IMR-90 (cell line): ENCODE measurements at regions not wholly inside any gene's neighbourhood (a gene's known extent, or its start where the extent isn't known, plus 50 kb on each side); places are given as distances from the start of the nearest gene placed in this dataset.

ENCODE experiments used
- ATAC-seq: fragments of 200-7000 bp; cut with Tn5 transposase; 2 replicates; pipeline ENCODE4 v1.9.1; 2020; ENCODE audit warnings: low read depth, mild to moderate bottlenecking, moderate library complexity
- BruUV-seq: library from RNA; stranded (reverse); fragments of 400-500 nt; replicated peaks from 2 replicates; lab custom pipeline; 2021; lab: Mats Ljungman, UMichigan
- CTCF ChIA-PET: fragments of 300-600 bp; formaldehyde crosslinking; extraction: SDS; loops from one replicate; lab custom pipeline; 2021; ENCODE audit warnings: antibody characterized with exemption; lab: Yijun Ruan, JAX
- POLR2A ChIA-PET: fragments of 300-600 bp; sonication (Branson Sonifier 250); formaldehyde crosslinking; loops from one replicate; lab custom pipeline; 2022; ENCODE audit warnings: antibody characterized with exemption; ENCODE audit not compliant: unreplicated experiment; lab: Charles Lee
- DNase-seq: peaks from one replicate; pipeline ENCODE4 v3.0.0; 2013
- H2AFZ ChIP-seq: replicated peaks from 2 replicates; pipeline ENCODE3; 2013; ENCODE audit warnings: low read length, mild to moderate bottlenecking; ENCODE audit not compliant: poor library complexity
- H2AK5ac ChIP-seq: 2 replicates; pipeline ENCODE4 v1.6.1; 2013; ENCODE audit warnings: low read depth, low read length, inconsistent platforms
- H2AK9ac ChIP-seq: replicated peaks from 2 replicates; pipeline ENCODE3; 2013; ENCODE audit warnings: mild to moderate bottlenecking, low read depth, low read length, moderate library complexity; ENCODE audit not compliant: poor library complexity
- H2BK120ac ChIP-seq: 2 replicates; pipeline ENCODE4 v1.6.1; 2013; ENCODE audit warnings: low read depth, low read length, inconsistent platforms
- H2BK15ac ChIP-seq: 3 replicates; pipeline ENCODE4 v1.6.1; 2013; ENCODE audit warnings: low read depth, low read length, inconsistent platforms
- H2BK20ac ChIP-seq: 2 replicates; pipeline ENCODE4 v1.6.1; 2013; ENCODE audit warnings: low read depth, mild to moderate bottlenecking, inconsistent platforms, low read length, moderate library complexity
- H2BK5ac ChIP-seq: 2 replicates; pipeline ENCODE4 v1.6.1; 2013; ENCODE audit warnings: mild to moderate bottlenecking, low read depth, low read length, inconsistent platforms; ENCODE audit not compliant: poor library complexity, severe bottlenecking
- H3K14ac ChIP-seq: replicated peaks from 2 replicates; pipeline ENCODE4 v1.6.1; 2013; ENCODE audit warnings: low read depth, low read length, inconsistent platforms
- H3K18ac ChIP-seq: 2 replicates; pipeline ENCODE4 v1.6.1; 2013; ENCODE audit warnings: low read depth, low read length, control low read depth
- H3K23ac ChIP-seq: 2 replicates; pipeline ENCODE4 v1.6.1; 2013; ENCODE audit warnings: low read depth, low read length, inconsistent platforms
- H3K27ac ChIP-seq: 2 replicates; pipeline ENCODE4 v1.5.1; 2013; ENCODE audit warnings: mild to moderate bottlenecking, control low read depth, low read length; ENCODE audit not compliant: insufficient read depth
- H3K27me3 ChIP-seq: 2 replicates; pipeline ENCODE4 v1.6.1; 2013; ENCODE audit warnings: low read length; ENCODE audit not compliant: control insufficient read depth, insufficient read depth
- H3K36me3 ChIP-seq: 2 replicates; pipeline ENCODE4 v1.6.1; 2013; ENCODE audit warnings: low read length, mixed read lengths; ENCODE audit not compliant: control insufficient read depth, insufficient read depth
- H3K4ac ChIP-seq: 2 replicates; pipeline ENCODE4 v1.6.1; 2013; ENCODE audit warnings: low read depth, low read length, inconsistent platforms
- H3K4me1 ChIP-seq: 2 replicates; pipeline ENCODE4 v1.6.1; 2013; ENCODE audit warnings: low read length, mixed read lengths; ENCODE audit not compliant: control insufficient read depth, insufficient read depth
- H3K4me2 ChIP-seq: 2 replicates; pipeline ENCODE4 v1.6.1; 2013; ENCODE audit warnings: low read depth, mild to moderate bottlenecking, control low read depth, low read length, moderate library complexity
- H3K4me3 ChIP-seq: 2 replicates; pipeline ENCODE4 v1.5.1; 2013; ENCODE audit warnings: low read depth, mild to moderate bottlenecking, control low read depth, low read length, moderate library complexity; ENCODE audit not compliant: insufficient read depth
- H3K56ac ChIP-seq: 2 replicates; pipeline ENCODE4 v1.6.1; 2013; ENCODE audit warnings: low read length, inconsistent platforms; ENCODE audit not compliant: insufficient read depth; ENCODE audit errors: extremely low read depth
- H3K79me1 ChIP-seq, 2 experiments: 2 replicates each; pipeline ENCODE4 v1.6.1; 2013; ENCODE audit warnings: low read length in 2 of 2, inconsistent platforms in 1 of 2, low read depth in 1 of 2
- H3K9ac ChIP-seq: 2 replicates; pipeline ENCODE4 v1.6.1; 2013; ENCODE audit warnings: low read depth, low read length, control low read depth
- H3K9me1 ChIP-seq: 2 replicates; pipeline ENCODE4 v1.6.1; 2013; ENCODE audit warnings: low read length, inconsistent platforms; ENCODE audit not compliant: insufficient read depth
- H3K9me3 ChIP-seq: 2 replicates; pipeline ENCODE4 v1.6.1; 2013; ENCODE audit warnings: low read length; ENCODE audit not compliant: control insufficient read depth, insufficient read depth
- H4K20me1 ChIP-seq: 2 replicates; pipeline ENCODE4 v1.6.1; 2013; ENCODE audit warnings: low read length, inconsistent platforms; ENCODE audit not compliant: insufficient read depth
- H4K5ac ChIP-seq: 2 replicates; pipeline ENCODE4 v1.6.1; 2013; ENCODE audit warnings: mild to moderate bottlenecking, low read depth, low read length, control low read depth
- H4K8ac ChIP-seq, 2 experiments: 2 replicates each; pipeline ENCODE4 v1.6.1; 2013; ENCODE audit warnings: low read depth in 2 of 2, low read length in 2 of 2, control low read depth in 1 of 2, inconsistent platforms in 1 of 2
- H4K91ac ChIP-seq: 2 replicates; pipeline ENCODE4 v1.6.1; 2013; ENCODE audit warnings: low read depth, low read length, inconsistent platforms; ENCODE audit not compliant: insufficient read depth
- BHLHE40 ChIP-seq: fragments of 150-350 bp; IDR thresholded peaks from 2 replicates; pipeline ENCODE4 v1.6.1; 2016; ENCODE audit warnings: mild to moderate bottlenecking, low read depth, low read length
- CEBPB ChIP-seq: IDR thresholded peaks from 2 replicates; pipeline ENCODE4 v1.6.1; 2012; ENCODE audit warnings: low read depth, low read length, improper control_type of control experiment
- ELK1 ChIP-seq: fragments of 150-350 bp; IDR thresholded peaks from 2 replicates; pipeline ENCODE4 v1.6.1; 2016; ENCODE audit warnings: low read depth, mild to moderate bottlenecking, low read length, moderate library complexity, borderline replicate concordance
- FOS ChIP-seq: fragments of 150-350 bp; IDR thresholded peaks from 2 replicates; pipeline ENCODE4 v1.6.1; 2016; ENCODE audit warnings: low read depth, low read length
- MAFK ChIP-seq: IDR thresholded peaks from 2 replicates; pipeline ENCODE4 v1.6.1; 2012; ENCODE audit warnings: low read depth, low read length, improper control_type of control experiment
- MAZ ChIP-seq: IDR thresholded peaks from 2 replicates; pipeline ENCODE4 v1.6.1; 2012; ENCODE audit warnings: low read depth, mild to moderate bottlenecking, low read length, improper control_type of control experiment, moderate library complexity, borderline replicate concordance
- POLR2A ChIP-seq: IDR thresholded peaks from 2 replicates; pipeline ENCODE4 v1.6.1; 2012; ENCODE audit warnings: mild to moderate bottlenecking, low read depth, low read length
- RCOR1 ChIP-seq: IDR thresholded peaks from 2 replicates; pipeline ENCODE4 v1.6.1; 2012; ENCODE audit warnings: mild to moderate bottlenecking, low read length, improper control_type of control experiment; ENCODE audit not compliant: insufficient replicate concordance
- RFX5 ChIP-seq: IDR thresholded peaks from 2 replicates; pipeline ENCODE4 v1.8.0; 2012; ENCODE audit warnings: low read depth, mild to moderate bottlenecking, low read length, moderate library complexity
- SMC3 ChIP-seq: fragments of 150-350 bp; IDR thresholded peaks from 2 replicates; pipeline ENCODE4 v1.6.1; 2016; ENCODE audit warnings: low read depth, mild to moderate bottlenecking, antibody characterized with exemption, low read length, moderate library complexity
- dilution Hi-C: fragments of 300-500 bp; cut with HindIII; formaldehyde crosslinking; loops from one replicate; pipeline ENCODE4 v1.14.3; 2018; ENCODE audit warnings: low sequenced_read_pairs; ENCODE audit not compliant: unreplicated experiment
- in situ Hi-C: fragments of 300-500 bp; cut with MboI; formaldehyde crosslinking; loops from 3 replicates; pipeline ENCODE4 v1.14.3; 2019; ENCODE audit warnings: low sequenced_read_pairs, inconsistent platforms, mixed read lengths
- intact Hi-C: fragments of 100-400 bp; cut with micrococcal nuclease; formaldehyde crosslinking; loops from 2 replicates; pipeline ENCODE4 v1.10.0; 2022

- peaks cover 3% of the 10 kb centered on the region; the same call in 1 of the 2 replicates for H3K9me3 ChIP-seq
- ATAC-seq (no peak), DNase-seq (no peak)
- dilution Hi-C loops (no loop called here), intact Hi-C loops (no loop called here), in situ Hi-C loops (no loop called here)
- no peak overlapping the region for H3K14ac ChIP-seq
- no peak overlapping the region for H3K27ac ChIP-seq
- TF ChIP-seq FOS (no peak), BHLHE40 (no peak), CEBPB (no peak), MAZ (no peak), RFX5 (no peak), RCOR1 (no peak), MAFK (no peak), SMC3 (no peak), ELK1 (no peak), POLR2A (no peak)
- no peak overlapping the region for H2BK20ac ChIP-seq
- no peak overlapping the region for H3K56ac ChIP-seq
- no peak overlapping the region for H3K23ac ChIP-seq
- H2BK120ac ChIP-seq = no peak overlapping the region
- H4K20me1 ChIP-seq = no peaks in the 10 kb centered on the region
- no peak overlapping the region for H2AFZ ChIP-seq
- POLR2A ChIA-PET = no interaction called here
- H2AK5ac ChIP-seq = no peak overlapping the region
- no peak overlapping the region for H2AK9ac ChIP-seq
- H3K18ac ChIP-seq = no peak overlapping the region
- no peak overlapping the region for H2BK5ac ChIP-seq
- no peaks in the 10 kb centered on the region for H3K27me3 ChIP-seq
- H3K9ac ChIP-seq = no peak overlapping the region
- no peak overlapping the region for H2BK15ac ChIP-seq
- no peak overlapping the region for H4K91ac ChIP-seq
- H4K5ac ChIP-seq = no peak overlapping the region
- H3K4me1 ChIP-seq = no peaks in the 10 kb centered on the region
- CTCF ChIA-PET = no interaction called here
- no peak overlapping the region for H3K4me2 ChIP-seq
- no TSS peak for BruUV-seq
- H3K4ac ChIP-seq = no peak overlapping the region
- no peaks in the 10 kb centered on the region for H3K9me1 ChIP-seq
- no peaks in the 10 kb centered on the region for H3K79me1 ChIP-seq
- no peak overlapping the region for H4K8ac ChIP-seq
- H3K36me3 ChIP-seq = no peaks in the 10 kb centered on the region
- no peak overlapping the region for H3K4me3 ChIP-seq
These were observed 440.3 kb upstream of the HS3ST5 start for GRCh38 chr6:114783083-114783482.
